ENCODE measurements at regions not wholly inside any gene's neighbourhood (a gene's known extent, or its start where the extent isn't known, plus 50 kb on each side); places are given as distances from the start of the nearest gene placed in this dataset.

DNA sequence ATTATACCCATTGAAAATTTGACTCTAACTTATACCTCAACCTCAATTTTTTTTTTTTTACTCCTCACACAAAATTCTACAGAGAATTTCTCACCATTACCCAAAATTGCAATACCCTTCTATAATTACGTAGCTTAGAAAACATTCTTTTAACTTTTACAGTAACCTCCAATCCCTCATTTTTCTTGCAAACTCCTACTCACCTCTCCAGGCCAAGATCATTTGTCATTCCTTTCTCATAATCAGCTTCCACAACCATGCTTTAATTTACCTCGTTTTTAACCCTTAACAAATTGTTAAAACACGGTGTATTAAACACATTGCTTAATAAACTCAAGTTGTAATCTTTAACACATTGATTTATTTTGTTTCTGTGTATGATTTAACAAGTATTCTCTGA, 289.7 kb upstream of the TRAM1L1 start:
- Histone ChIP-seq H3K9ac (ENCODE audit: low read depth in 1 of 2, low read length in 2 of 2) (no peak overlapping the region), H3K27me3 (ENCODE audit: control insufficient read depth in 2 of 2, insufficient read depth in 2 of 2, low read length in 2 of 2) (no peaks in the 10 kb centered on the region), H3K9me3 (ENCODE audit: control insufficient read depth in 2 of 2, low read length in 2 of 2) (no peaks in the 10 kb centered on the region), H3K36me3 (ENCODE audit: control insufficient read depth in 2 of 2, insufficient read depth in 2 of 2, low read length in 2 of 2) (no peaks in the 10 kb centered on the region), H3K27ac (ENCODE audit: low read depth in 2 of 2, low read length in 2 of 2) (no peak overlapping the region), H3K4me1 (ENCODE audit: control insufficient read depth in 2 of 2, insufficient read depth in 2 of 2, low read length in 2 of 2) (no peaks in the 10 kb centered on the region), H3K4me3 (ENCODE audit: low read length in 2 of 2) (no peak overlapping the region)

GRCh38 chr4:117376692-117377091, 291.3 kb upstream of the TRAM1L1 start:
- H3K9ac ChIP-seq (ENCODE audit: low read depth in 1 of 2, low read length in 2 of 2): no peak overlapping the region
- no peak overlapping the region for H3K27ac ChIP-seq (ENCODE audit: low read depth in 2 of 2, low read length in 2 of 2)
- H3K4me3 ChIP-seq (ENCODE audit: low read length in 2 of 2): no peak overlapping the region
- no peaks in the 10 kb centered on the region for H3K36me3 ChIP-seq (ENCODE audit: control insufficient read depth in 2 of 2, insufficient read depth in 2 of 2, low read length in 2 of 2)
- H3K27me3 ChIP-seq (ENCODE audit: control insufficient read depth in 2 of 2, insufficient read depth in 2 of 2, low read length in 2 of 2): no peaks in the 10 kb centered on the region
- H3K4me1 ChIP-seq (ENCODE audit: control insufficient read depth in 2 of 2, insufficient read depth in 2 of 2, low read length in 2 of 2): no peaks in the 10 kb centered on the region
- H3K9me3 ChIP-seq (ENCODE audit: control insufficient read depth in 2 of 2, low read length in 2 of 2): no peaks in the 10 kb centered on the region

- Histone ChIP-seq H3K9ac (ENCODE audit: low read depth in 1 of 2, low read length in 2 of 2) (no peak overlapping the region), H3K27me3 (ENCODE audit: control insufficient read depth in 2 of 2, insufficient read depth in 2 of 2, low read length in 2 of 2) (no peaks in the 10 kb centered on the region), H3K27ac (ENCODE audit: low read depth in 2 of 2, low read length in 2 of 2) (no peak overlapping the region), H3K4me1 (ENCODE audit: control insufficient read depth in 2 of 2, insufficient read depth in 2 of 2, low read length in 2 of 2) (no peaks in the 10 kb centered on the region), H3K4me3 (ENCODE audit: low read length in 2 of 2) (no peak overlapping the region), H3K36me3 (ENCODE audit: control insufficient read depth in 2 of 2, insufficient read depth in 2 of 2, low read length in 2 of 2) (no peaks in the 10 kb centered on the region), H3K9me3 (ENCODE audit: control insufficient read depth in 2 of 2, low read length in 2 of 2) (no peaks in the 10 kb centered on the region)
These were observed 293.6 kb upstream of the TRAM1L1 start for GRCh38 chr4:117378942-117379341.

GRCh38 chr4:117383468-117383867, 298.1 kb upstream of the TRAM1L1 start:
- Histone ChIP-seq H3K4me1 (ENCODE audit: control insufficient read depth in 2 of 2, insufficient read depth in 2 of 2, low read length in 2 of 2) (no peaks in the 10 kb centered on the region), H3K9me3 (ENCODE audit: control insufficient read depth in 2 of 2, low read length in 2 of 2) (no peaks in the 10 kb centered on the region), H3K27ac (ENCODE audit: low read depth in 2 of 2, low read length in 2 of 2) (no peak overlapping the region), H3K9ac (ENCODE audit: low read depth in 1 of 2, low read length in 2 of 2) (no peak overlapping the region), H3K27me3 (ENCODE audit: control insufficient read depth in 2 of 2, insufficient read depth in 2 of 2, low read length in 2 of 2) (no peaks in the 10 kb centered on the region), H3K36me3 (ENCODE audit: control insufficient read depth in 2 of 2, insufficient read depth in 2 of 2, low read length in 2 of 2) (no peaks in the 10 kb centered on the region), H3K4me3 (ENCODE audit: low read length in 2 of 2) (no peak overlapping the region)

DNA sequence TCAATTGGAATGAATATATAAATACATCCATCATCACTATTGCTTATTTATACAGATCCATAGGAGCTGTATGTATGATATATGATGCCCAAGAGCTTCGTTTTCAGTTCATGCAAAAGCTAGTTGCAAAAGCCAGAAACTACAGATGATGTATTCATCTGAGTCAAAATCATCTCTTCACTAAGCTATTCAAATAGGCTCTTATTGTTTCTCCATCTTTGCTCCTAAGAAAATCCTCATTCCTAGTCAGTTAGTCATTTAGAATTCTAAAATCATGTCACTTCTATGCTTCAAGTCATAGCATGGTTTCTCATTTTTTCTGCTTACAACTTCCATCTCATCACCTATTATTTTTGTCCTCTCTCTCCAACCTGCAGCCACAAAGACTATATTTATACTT, 300.1 kb upstream of the TRAM1L1 start:
- Histone ChIP-seq H3K4me3 (ENCODE audit: low read length in 2 of 2) (no peak overlapping the region), H3K36me3 (ENCODE audit: control insufficient read depth in 2 of 2, insufficient read depth in 2 of 2, low read length in 2 of 2) (no peaks in the 10 kb centered on the region), H3K27me3 (ENCODE audit: control insufficient read depth in 2 of 2, insufficient read depth in 2 of 2, low read length in 2 of 2) (no peaks in the 10 kb centered on the region), H3K9ac (ENCODE audit: low read depth in 1 of 2, low read length in 2 of 2) (no peak overlapping the region), H3K4me1 (ENCODE audit: control insufficient read depth in 2 of 2, insufficient read depth in 2 of 2, low read length in 2 of 2) (no peaks in the 10 kb centered on the region), H3K27ac (ENCODE audit: low read depth in 2 of 2, low read length in 2 of 2) (no peak overlapping the region), H3K9me3 (ENCODE audit: control insufficient read depth in 2 of 2, low read length in 2 of 2) (no peaks in the 10 kb centered on the region)

GRCh38 chr4:117387072-117387471, 301.7 kb upstream of the TRAM1L1 start:
- no peak overlapping the region for H3K9ac ChIP-seq (ENCODE audit: low read depth in 1 of 2, low read length in 2 of 2)
- no peak overlapping the region for H3K4me3 ChIP-seq (ENCODE audit: low read length in 2 of 2)
- H3K27ac ChIP-seq (ENCODE audit: low read depth in 2 of 2, low read length in 2 of 2): no peak overlapping the region
- H3K27me3 ChIP-seq (ENCODE audit: control insufficient read depth in 2 of 2, insufficient read depth in 2 of 2, low read length in 2 of 2): no peaks in the 10 kb centered on the region
- H3K9me3 ChIP-seq (ENCODE audit: control insufficient read depth in 2 of 2, low read length in 2 of 2): no peaks in the 10 kb centered on the region
- H3K36me3 ChIP-seq (ENCODE audit: control insufficient read depth in 2 of 2, insufficient read depth in 2 of 2, low read length in 2 of 2): no peaks in the 10 kb centered on the region
- H3K4me1 ChIP-seq (ENCODE audit: control insufficient read depth in 2 of 2, insufficient read depth in 2 of 2, low read length in 2 of 2): no peaks in the 10 kb centered on the region

GRCh38 chr4:117400039-117400835, 314.9 kb upstream of the TRAM1L1 start:
- Histone ChIP-seq H3K27me3 (ENCODE audit: control insufficient read depth in 2 of 2, insufficient read depth in 2 of 2, low read length in 2 of 2) (no peaks in the 10 kb centered on the region), H3K4me3 (ENCODE audit: low read length in 2 of 2) (no peak overlapping the region), H3K36me3 (ENCODE audit: control insufficient read depth in 2 of 2, insufficient read depth in 2 of 2, low read length in 2 of 2) (no peaks in the 10 kb centered on the region), H3K27ac (ENCODE audit: low read depth in 2 of 2, low read length in 2 of 2) (no peak overlapping the region), H3K9me3 (ENCODE audit: control insufficient read depth in 2 of 2, low read length in 2 of 2) (no peaks in the 10 kb centered on the region), H3K4me1 (ENCODE audit: control insufficient read depth in 2 of 2, insufficient read depth in 2 of 2, low read length in 2 of 2) (no peaks in the 10 kb centered on the region), H3K9ac (ENCODE audit: low read depth in 1 of 2, low read length in 2 of 2) (no peak overlapping the region)

- H3K4me3 ChIP-seq (ENCODE audit: low read length in 2 of 2): no peak overlapping the region
- no peaks in the 10 kb centered on the region for H3K4me1 ChIP-seq (ENCODE audit: control insufficient read depth in 2 of 2, insufficient read depth in 2 of 2, low read length in 2 of 2)
- H3K9ac ChIP-seq (ENCODE audit: low read depth in 1 of 2, low read length in 2 of 2): no peak overlapping the region
- no peak overlapping the region for H3K27ac ChIP-seq (ENCODE audit: low read depth in 2 of 2, low read length in 2 of 2)
- no peaks in the 10 kb centered on the region for H3K27me3 ChIP-seq (ENCODE audit: control insufficient read depth in 2 of 2, insufficient read depth in 2 of 2, low read length in 2 of 2)
- no peaks in the 10 kb centered on the region for H3K9me3 ChIP-seq (ENCODE audit: control insufficient read depth in 2 of 2, low read length in 2 of 2)
- H3K36me3 ChIP-seq (ENCODE audit: control insufficient read depth in 2 of 2, insufficient read depth in 2 of 2, low read length in 2 of 2): no peaks in the 10 kb centered on the region
These were observed 327.3 kb upstream of the TRAM1L1 start for GRCh38 chr4:117412661-117413060.

DNA sequence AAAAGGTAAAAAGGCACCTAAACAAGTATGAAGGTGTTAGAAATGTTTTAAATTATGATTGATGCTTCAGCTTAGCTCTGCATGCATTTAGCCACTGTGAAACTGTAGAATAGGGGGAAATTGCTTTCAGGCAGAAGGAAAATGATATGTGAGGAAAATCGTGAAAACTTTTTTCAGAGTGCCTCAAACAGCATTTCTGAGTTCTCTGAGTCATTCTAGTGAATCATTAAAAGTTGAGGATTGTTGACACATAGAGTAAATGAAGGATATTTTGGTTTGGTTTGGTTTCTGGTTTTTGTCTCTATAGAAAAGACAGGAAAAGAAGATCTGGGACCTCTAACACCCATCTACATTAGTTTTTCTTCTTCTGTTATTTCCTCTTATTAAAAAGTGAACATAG, 332.5 kb upstream of the TRAM1L1 start:
- Histone ChIP-seq H3K27me3 (ENCODE audit: control insufficient read depth in 2 of 2, insufficient read depth in 2 of 2, low read length in 2 of 2) (no peaks in the 10 kb centered on the region), H3K4me1 (ENCODE audit: control insufficient read depth in 2 of 2, insufficient read depth in 2 of 2, low read length in 2 of 2) (no peaks in the 10 kb centered on the region), H3K27ac (ENCODE audit: low read depth in 2 of 2, low read length in 2 of 2) (no peak overlapping the region), H3K9ac (ENCODE audit: low read depth in 1 of 2, low read length in 2 of 2) (no peak overlapping the region), H3K9me3 (ENCODE audit: control insufficient read depth in 2 of 2, low read length in 2 of 2) (no peaks in the 10 kb centered on the region), H3K36me3 (ENCODE audit: control insufficient read depth in 2 of 2, insufficient read depth in 2 of 2, low read length in 2 of 2) (no peaks in the 10 kb centered on the region), H3K4me3 (ENCODE audit: low read length in 2 of 2) (no peak overlapping the region)

- Histone ChIP-seq H3K27ac (ENCODE audit: low read depth in 2 of 2, low read length in 2 of 2) (no peak overlapping the region), H3K36me3 (ENCODE audit: control insufficient read depth in 2 of 2, insufficient read depth in 2 of 2, low read length in 2 of 2) (no peaks in the 10 kb centered on the region), H3K9ac (ENCODE audit: low read depth in 1 of 2, low read length in 2 of 2) (no peak overlapping the region), H3K4me3 (ENCODE audit: low read length in 2 of 2) (no peak overlapping the region), H3K9me3 (ENCODE audit: control insufficient read depth in 2 of 2, low read length in 2 of 2) (no peaks in the 10 kb centered on the region), H3K4me1 (ENCODE audit: control insufficient read depth in 2 of 2, insufficient read depth in 2 of 2, low read length in 2 of 2) (no peaks in the 10 kb centered on the region), H3K27me3 (ENCODE audit: control insufficient read depth in 2 of 2, insufficient read depth in 2 of 2, low read length in 2 of 2) (no peaks in the 10 kb centered on the region)
These were observed 335.6 kb upstream of the TRAM1L1 start for GRCh38 chr4:117420948-117421347.
